NB4 (cell line): ENCODE measurements at regions not wholly inside any gene's neighbourhood (a gene's known extent, or its start where the extent isn't known, plus 50 kb on each side); places are given as distances from the start of the nearest gene placed in this dataset.

Experiments
- CTCF ChIP-seq: IDR thresholded peaks from one replicate; pipeline ENCODE4 v1.5.1; 2012; ENCODE audit warnings: low read depth, low read length
- MYC ChIP-seq: IDR thresholded peaks from 2 replicates; pipeline ENCODE4 v1.6.1; 2011; ENCODE audit warnings: low read depth, low read length

GRCh38 chrX:138866643-138867042 is 155.1 kb upstream of the FGF13 start:
- TF ChIP-seq CTCF, result no peak
- no peak for TF ChIP-seq MYC
